ENCODE measurements at regions not wholly inside any gene's neighbourhood (a gene's known extent, or its start where the extent isn't known, plus 50 kb on each side); places are given as distances from the start of the nearest gene placed in this dataset.

DNA sequence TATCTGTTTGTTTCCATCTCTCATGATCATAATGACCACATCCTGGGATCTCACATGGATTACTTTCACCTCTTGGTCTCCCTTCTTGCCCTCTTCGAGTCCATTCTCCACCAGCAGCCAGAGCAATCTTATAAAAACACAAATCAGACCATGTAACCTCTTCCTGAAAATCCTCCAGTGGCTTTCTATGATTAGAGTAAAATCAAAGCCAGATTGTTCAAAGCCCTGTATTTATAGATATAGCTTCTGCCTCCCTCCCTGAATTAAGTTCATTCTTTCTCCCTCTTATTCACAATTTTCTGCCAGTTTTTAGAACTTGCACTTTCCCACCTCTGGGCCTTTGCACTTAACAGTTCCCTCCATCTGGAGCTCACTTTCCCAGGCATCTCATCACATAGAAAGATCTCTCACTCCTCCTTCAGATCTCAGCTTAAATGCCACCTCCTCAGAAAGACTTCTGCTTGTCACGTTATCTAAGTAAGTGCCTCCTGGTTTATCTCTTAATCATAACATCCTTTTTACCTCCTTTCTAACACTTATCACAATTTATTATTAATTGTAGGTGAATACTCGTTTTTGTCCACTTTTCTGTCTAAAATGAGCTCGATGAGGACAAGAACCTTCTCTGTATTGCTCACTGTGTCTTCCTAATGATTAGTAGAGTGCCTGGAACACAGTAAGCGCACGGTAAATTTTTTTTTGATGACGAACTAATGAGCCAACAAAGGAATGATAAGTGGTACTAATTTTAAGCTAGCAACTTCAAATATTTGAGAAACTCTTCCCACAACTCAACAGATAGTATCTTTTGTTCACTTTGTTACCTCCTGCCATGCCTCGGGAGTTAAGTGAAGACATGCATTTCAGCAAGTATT, 80.5 kb downstream of the CYB561 start:
- TF ChIP-seq HIVEP1 (CRISPR knock-in tag; IDR thresholded peaks at IDR 0.05) (no peak), RAD21 (CRISPR knock-in tag; conservative IDR thresholded peaks at IDR 0.05 in 1 of 2, IDR thresholded peaks at IDR 0.05 in 1 of 2) (no peak), PREB (CRISPR knock-in tag; IDR thresholded peaks at IDR 0.05) (no peak), ZNF766 (CRISPR knock-in tag; conservative IDR thresholded peaks at IDR 0.05) (no peak)
- TF ChIP-seq, protein P1, sequence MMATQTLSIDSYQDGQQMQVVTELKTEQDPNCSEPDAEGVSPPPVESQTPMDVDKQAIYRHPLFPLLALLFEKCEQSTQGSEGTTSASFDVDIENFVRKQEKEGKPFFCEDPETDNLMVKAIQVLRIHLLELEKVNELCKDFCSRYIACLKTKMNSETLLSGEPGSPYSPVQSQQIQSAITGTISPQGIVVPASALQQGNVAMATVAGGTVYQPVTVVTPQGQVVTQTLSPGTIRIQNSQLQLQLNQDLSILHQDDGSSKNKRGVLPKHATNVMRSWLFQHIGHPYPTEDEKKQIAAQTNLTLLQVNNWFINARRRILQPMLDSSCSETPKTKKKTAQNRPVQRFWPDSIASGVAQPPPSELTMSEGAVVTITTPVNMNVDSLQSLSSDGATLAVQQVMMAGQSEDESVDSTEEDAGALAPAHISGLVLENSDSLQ (IDR thresholded peaks at IDR 0.05), result no peak
- TF ChIP-seq, protein P2, sequence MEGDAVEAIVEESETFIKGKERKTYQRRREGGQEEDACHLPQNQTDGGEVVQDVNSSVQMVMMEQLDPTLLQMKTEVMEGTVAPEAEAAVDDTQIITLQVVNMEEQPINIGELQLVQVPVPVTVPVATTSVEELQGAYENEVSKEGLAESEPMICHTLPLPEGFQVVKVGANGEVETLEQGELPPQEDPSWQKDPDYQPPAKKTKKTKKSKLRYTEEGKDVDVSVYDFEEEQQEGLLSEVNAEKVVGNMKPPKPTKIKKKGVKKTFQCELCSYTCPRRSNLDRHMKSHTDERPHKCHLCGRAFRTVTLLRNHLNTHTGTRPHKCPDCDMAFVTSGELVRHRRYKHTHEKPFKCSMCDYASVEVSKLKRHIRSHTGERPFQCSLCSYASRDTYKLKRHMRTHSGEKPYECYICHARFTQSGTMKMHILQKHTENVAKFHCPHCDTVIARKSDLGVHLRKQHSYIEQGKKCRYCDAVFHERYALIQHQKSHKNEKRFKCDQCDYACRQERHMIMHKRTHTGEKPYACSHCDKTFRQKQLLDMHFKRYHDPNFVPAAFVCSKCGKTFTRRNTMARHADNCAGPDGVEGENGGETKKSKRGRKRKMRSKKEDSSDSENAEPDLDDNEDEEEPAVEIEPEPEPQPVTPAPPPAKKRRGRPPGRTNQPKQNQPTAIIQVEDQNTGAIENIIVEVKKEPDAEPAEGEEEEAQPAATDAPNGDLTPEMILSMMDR (IDR thresholded peaks at IDR 0.05 in 2 of 3, conservative IDR thresholded peaks at IDR 0.05 in 1 of 3; ENCODE audit: insufficient read depth in 2 of 3, low read depth in 1 of 3, low read length in 3 of 3), result no peak
